GM04504 (cell line): ENCODE measurements at regions not wholly inside any gene's neighbourhood (a gene's known extent, or its start where the extent isn't known, plus 50 kb on each side); places are given as distances from the start of the nearest gene placed in this dataset.
"Not testable (repeated sequence)": the region's sequence is repeated elsewhere in the genome, so short reads cannot be mapped to it uniquely, and the experiment has no call there.

Experiments used
- DNase-seq: peaks from one replicate; pipeline ENCODE4 v3.0.0-alpha.2; 2012; ENCODE audit warnings: low read depth

DNA sequence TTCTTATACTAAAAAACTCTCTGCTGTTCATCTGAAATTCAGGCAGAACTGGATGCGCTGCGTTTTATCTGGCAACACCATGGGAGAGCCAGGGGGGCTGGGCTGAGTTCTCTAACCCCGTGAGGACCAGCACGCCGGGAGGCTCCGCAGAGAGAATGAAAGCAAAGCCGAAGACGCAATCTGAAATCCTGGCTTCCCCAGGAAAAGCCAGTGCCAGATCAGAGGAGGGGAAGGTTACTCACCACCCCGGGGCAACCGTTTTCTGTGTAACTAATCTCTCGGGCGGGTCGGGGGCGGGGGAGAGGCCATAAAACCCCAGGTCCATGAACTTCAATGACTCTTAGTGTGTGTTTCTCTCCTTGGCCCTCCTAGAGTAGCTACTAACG, 99.4 kb downstream of the SHANK2 start:
- DNase-seq, result no peak

GRCh38 chr11:71152312-71153004, 99.9 kb downstream of the SHANK2 start:
- DNase-seq, result not testable (repeated sequence)

- no peak for DNase-seq
Observed at GRCh38 chr11:71151561-71151960, 100.8 kb downstream of the SHANK2 start.

DNA sequence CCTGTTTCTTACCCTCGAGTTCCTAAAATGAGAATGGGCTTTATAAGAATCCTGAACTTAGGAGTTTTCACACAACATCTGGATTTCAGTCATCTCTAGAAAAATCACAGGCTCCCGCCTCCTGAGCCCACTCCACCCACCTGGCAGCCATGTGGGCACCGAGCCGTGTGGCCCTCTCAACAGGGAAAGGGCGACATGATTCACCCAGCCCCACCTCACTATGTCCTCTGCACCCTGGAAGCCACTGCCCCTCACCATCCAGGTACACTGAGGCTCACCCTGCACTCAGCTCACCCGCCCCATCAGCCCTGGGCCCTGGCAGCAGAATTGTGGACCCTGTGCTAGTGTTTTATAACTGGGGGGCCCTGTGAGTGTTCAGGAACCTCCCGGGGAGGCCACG, 101.5 kb downstream of the SHANK2 start:
- no peak for DNase-seq

- DNase-seq, result no peak
Observed at GRCh38 chr11:71148716-71149115, 103.7 kb downstream of the SHANK2 start.

- DNase-seq, result no peak
Observed at GRCh38 chr11:71147331-71147730, 105.0 kb downstream of the SHANK2 start.

GRCh38 chr11:71146846-71147245, 105.5 kb downstream of the SHANK2 start:
- DNase-seq, result no peak

- no peak for DNase-seq
Observed at GRCh38 chr11:71145988-71146824, 106.2 kb downstream of the SHANK2 start.

- no peak for DNase-seq
Observed at GRCh38 chr11:71145368-71145767, 107.0 kb downstream of the SHANK2 start.

DNA sequence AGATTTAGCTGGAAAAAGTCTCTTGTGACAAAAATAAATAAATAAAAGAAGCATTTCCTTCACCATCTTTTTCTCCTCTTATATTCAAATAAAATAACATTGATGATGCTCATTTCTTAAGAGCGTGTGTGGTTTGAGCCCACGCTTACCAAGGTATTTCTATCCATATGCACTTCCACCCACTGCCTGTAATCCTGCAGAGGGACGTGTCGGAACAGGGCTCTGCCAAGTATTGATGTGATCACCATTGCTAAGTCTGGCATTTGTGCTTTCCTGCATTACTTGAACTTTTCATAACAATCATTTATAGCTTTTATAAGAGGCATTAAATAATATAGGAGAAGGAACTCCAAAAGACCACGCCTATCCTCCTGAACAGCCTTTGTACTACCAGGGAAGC, 107.6 kb downstream of the SHANK2 start:
- DNase-seq, result no peak

GRCh38 chr11:71144010-71144409, 108.4 kb downstream of the SHANK2 start:
- DNase-seq, result no peak

DNA sequence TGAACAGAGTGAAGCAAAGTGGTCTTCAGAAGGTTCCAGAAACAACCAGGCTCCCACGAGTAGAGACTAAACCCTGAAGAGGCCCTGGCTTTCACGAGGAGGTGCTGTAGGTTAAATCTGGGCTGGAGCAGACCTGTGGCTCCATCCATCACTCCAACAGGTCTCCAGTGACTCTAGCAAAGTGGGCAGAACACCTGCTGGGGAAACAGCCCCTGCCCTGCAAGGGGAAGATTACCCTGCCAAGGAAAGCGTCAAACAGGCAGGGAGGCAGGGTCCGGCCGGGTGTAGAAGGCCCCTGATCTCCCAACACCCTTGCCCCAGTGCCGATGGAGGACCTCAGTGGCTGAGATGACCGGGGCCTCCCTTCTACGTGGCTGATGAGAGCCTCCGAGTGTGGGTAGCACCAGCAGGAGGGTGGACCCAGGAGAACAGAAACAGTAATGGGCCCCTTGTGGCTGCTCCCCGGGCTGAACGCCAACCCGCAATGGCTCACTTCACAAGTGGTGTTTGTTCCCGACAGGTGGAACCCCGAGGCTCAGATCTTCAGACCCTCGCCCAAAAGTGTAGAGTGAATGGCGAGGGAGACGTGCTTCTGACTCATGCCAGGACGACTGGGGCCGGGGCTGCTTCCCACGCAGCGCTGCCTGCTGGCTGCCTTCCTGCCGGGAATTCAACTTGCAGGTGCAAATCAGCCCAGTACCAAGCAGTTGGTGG, 112.0 kb downstream of the SHANK2 start:
- DNase-seq, result no peak

DNA sequence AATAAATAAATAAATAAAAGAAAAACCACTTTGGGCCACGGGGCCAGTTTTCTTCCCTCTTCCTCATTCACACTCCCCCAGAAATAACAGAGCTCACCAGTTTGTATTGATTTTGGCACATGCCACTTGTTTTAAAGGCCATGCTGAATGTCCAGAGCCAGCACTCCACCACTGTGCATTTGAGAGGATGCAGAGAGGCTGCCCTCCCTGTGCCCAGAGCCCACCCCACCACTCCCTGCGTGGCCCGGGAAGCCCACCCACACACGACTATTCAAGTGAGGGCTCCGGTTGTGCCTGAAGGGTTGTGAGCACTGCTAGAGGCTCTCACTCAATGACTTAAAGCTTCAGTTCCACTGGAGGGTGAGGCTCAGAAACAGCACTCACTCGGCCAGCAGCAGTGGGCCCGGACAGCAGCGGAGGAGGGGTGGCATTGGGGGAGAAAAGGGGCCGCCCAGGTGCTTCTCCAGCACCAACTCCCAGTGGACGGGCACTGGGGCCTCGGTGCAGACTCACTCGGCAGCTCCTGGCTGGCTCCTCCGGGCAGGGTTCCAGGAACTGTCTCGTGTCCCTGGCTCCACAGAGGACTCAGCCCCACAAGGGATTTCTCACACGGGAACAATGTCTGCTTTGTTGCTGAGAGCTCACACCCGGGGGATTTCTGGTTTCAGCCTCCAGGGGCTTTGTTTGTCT, 112.7 kb downstream of the SHANK2 start:
- DNase-seq, result no peak

GRCh38 chr11:71138737-71139425, 113.5 kb downstream of the SHANK2 start:
- no peak for DNase-seq

- no peak for DNase-seq
Observed at GRCh38 chr11:71137376-71137775, 115.0 kb downstream of the SHANK2 start.

DNA sequence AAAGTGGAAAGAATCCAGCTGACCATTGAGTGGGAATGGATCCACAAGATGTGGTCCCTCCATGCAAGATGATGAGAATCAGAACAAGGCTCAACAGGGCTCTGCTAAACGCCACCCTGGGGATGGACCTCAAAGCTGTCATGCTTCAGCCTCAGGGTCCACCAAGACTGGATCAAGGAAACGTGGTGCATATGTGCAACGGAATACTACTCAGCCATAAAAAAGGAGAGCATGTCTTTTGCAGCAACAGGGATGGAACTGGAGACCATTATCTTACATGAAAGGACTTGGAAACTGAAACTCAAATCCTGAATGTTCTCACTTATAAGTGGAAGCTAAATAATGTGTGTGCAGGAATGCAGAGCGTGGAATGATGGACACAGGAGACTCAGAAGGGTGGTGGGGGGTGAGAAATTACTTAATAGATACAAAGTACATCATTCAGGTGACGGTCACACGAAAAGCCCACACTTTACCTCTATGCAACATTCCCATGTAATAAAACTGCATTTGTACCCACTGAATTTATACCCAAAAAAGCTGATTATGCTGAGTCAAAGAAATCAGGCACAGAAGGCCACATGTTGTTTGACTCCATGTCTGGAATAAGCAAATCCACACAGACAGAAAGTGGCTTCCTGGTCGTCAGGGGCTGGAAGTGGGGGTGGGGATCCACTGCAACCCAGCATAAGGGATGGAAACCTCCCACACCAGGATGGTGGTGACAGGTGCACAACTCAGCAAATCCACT, 116.1 kb downstream of the SHANK2 start:
- DNase-seq, result no peak

GRCh38 chr11:71135112-71135511, 117.3 kb downstream of the SHANK2 start:
- DNase-seq, result no peak

- no peak for DNase-seq
Observed at GRCh38 chr11:71133946-71134345, 118.4 kb downstream of the SHANK2 start.

DNA sequence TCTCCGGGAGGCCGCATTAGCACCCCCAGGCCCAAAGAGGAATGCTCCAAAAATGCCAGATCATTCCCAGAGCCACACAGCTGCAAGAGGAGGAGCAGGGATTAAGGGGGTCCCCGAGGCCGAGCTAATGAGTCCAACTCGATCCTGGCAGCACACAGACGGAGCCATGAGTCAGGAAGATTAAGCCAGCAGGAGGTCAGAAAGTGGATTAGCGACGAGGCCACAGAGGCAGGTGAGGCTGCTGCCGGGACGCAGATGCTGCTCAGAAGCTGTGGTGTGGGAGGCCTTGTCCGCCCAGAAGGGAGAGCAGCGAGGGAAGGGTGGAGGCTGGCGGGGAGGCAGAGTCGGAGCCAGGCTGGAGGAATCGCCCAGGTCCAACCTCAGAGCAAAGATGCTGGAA, 120.5 kb downstream of the SHANK2 start:
- DNase-seq, result no peak

DNA sequence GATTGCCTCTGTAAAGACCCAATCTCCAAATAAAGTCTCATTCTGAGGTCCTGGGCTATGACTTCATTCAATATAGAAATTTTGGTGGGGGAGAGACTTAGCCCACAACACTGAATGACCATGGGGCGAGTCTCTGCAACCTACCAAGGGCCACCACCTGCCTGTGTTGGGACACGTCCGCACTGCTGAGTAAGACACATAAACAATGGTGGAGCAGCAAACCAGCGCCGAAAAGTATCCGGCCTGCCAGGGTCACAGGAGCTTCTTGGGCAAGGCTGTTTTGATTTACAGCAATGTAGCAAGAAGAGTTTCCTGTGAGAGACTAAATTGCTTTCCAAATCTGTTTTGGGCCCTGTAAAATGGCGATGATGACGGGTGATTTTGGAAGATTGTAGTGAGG, 122.3 kb downstream of the SHANK2 start:
- no peak for DNase-seq

DNA sequence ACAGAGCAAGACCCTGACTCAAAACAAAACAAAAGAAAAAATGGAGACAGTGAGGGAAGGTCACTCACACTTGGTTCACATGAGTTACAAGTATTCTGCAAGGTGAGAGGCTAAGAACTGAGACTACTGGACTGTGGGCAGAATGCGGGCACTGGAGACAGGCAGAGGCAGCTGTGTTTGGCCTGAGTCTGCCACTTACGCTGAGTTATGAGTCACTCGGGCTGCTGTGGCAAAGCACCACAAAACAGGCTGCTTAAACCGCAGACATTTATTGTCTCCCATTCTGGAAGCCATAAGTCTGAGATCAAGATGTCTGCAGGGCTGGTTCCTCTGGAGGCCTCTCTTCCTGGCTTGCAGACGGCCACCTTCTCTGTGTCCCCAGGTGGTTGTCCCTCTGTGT, 122.8 kb downstream of the SHANK2 start:
- no peak for DNase-seq
